ENCODE measurements at regions not wholly inside any gene's neighbourhood (a gene's known extent, or its start where the extent isn't known, plus 50 kb on each side); places are given as distances from the start of the nearest gene placed in this dataset.
"Not testable (repeated sequence)": the region's sequence is repeated elsewhere in the genome, so short reads cannot be mapped to it uniquely, and the experiment has no call there.

DNA sequence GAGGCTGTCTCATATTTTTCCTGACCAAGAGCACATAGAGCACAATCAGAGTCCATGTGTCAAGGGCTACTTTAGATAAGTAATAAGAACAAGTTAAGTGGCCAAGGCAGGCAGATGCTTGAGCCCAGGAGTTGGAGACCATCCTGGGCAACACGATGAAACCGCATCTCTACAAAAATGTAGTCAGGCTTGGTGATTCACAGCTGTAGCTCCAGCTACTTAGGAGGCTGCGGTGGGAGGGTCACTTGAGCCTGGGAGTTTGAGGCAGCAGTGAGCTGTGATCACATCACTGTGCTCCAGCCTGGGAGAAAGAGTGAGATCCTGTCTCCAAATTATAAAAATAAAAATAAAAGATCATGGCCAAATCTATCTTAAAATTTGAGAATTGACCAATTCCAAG lies 767.9 kb upstream of the CTNND2 start:
- Mint-ChIP-seq H3K27me3 (ENCODE audit: low read depth) (peaks cover 35% of the 10 kb centered on the region), H3K4me3 (no peak overlapping the region), H3K4me1 (no peaks in the 10 kb centered on the region), H3K27ac (no peak overlapping the region), H3K36me3 (ENCODE audit: low read depth) (no peaks in the 10 kb centered on the region), H3K9me3 (no peaks in the 10 kb centered on the region)
- TF ChIP-seq, protein P1, sequence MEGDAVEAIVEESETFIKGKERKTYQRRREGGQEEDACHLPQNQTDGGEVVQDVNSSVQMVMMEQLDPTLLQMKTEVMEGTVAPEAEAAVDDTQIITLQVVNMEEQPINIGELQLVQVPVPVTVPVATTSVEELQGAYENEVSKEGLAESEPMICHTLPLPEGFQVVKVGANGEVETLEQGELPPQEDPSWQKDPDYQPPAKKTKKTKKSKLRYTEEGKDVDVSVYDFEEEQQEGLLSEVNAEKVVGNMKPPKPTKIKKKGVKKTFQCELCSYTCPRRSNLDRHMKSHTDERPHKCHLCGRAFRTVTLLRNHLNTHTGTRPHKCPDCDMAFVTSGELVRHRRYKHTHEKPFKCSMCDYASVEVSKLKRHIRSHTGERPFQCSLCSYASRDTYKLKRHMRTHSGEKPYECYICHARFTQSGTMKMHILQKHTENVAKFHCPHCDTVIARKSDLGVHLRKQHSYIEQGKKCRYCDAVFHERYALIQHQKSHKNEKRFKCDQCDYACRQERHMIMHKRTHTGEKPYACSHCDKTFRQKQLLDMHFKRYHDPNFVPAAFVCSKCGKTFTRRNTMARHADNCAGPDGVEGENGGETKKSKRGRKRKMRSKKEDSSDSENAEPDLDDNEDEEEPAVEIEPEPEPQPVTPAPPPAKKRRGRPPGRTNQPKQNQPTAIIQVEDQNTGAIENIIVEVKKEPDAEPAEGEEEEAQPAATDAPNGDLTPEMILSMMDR (IDR thresholded peaks at IDR 0.05; ENCODE audit: unreplicated experiment in 3 of 3): no peak

DNA sequence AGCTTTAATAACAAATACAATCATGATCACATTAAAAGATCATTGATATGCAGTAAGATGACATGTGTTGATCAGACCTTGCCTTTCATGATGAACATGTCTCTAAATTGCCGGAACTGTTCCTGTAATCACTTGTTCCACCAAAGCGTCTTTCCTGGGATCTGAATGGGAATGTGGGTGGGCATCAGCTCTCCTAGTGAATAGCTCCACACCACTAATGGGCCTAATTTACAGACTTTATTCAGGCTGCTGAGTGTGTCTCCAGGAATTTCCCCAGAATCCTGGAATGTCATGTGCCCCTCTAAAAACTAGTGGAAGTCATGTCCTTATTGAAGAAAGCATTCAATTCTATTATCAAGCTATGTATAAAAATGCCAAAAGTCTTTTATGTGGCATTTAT lies 765.1 kb upstream of the CTNND2 start:
- Mint-ChIP-seq H3K36me3 (ENCODE audit: low read depth) (no peaks in the 10 kb centered on the region), H3K9me3 (no peaks in the 10 kb centered on the region), H3K27ac (no peak overlapping the region), H3K27me3 (ENCODE audit: low read depth) (peaks cover 63% of the 10 kb centered on the region), H3K4me3 (no peak overlapping the region), H3K4me1 (no peaks in the 10 kb centered on the region)
- TF ChIP-seq, protein P1 (IDR thresholded peaks at IDR 0.05; ENCODE audit: unreplicated experiment in 3 of 3): no peak

DNA sequence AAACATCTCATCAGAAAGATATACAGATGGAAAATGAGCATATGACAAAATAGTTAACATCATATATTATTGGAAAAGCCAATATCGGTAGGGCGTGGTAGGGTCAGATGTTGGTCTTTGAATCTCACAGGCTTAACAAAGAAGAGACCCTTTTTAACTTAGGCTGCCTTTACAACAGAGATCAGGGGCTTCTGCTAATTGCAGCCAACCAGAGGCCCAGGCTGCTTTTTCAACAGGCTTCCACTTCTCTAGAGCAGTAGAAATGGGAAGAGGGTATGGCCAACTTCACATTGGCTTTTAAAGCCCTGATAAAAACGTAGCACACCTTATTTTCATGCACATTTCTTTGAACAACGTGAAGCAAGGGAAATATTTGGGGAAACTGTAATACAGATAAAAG lies 764.3 kb upstream of the CTNND2 start:
- peaks cover 67% of the 10 kb centered on the region for H3K27me3 Mint-ChIP-seq (ENCODE audit: low read depth)
- no peaks in the 10 kb centered on the region for H3K4me1 Mint-ChIP-seq
- no peaks in the 10 kb centered on the region for H3K36me3 Mint-ChIP-seq (ENCODE audit: low read depth)
- no peaks in the 10 kb centered on the region for H3K9me3 Mint-ChIP-seq
- H3K4me3 Mint-ChIP-seq: no peak overlapping the region
- TF ChIP-seq, protein P1 (IDR thresholded peaks at IDR 0.05; ENCODE audit: unreplicated experiment in 3 of 3): no peak
- no peak overlapping the region for H3K27ac Mint-ChIP-seq

DNA sequence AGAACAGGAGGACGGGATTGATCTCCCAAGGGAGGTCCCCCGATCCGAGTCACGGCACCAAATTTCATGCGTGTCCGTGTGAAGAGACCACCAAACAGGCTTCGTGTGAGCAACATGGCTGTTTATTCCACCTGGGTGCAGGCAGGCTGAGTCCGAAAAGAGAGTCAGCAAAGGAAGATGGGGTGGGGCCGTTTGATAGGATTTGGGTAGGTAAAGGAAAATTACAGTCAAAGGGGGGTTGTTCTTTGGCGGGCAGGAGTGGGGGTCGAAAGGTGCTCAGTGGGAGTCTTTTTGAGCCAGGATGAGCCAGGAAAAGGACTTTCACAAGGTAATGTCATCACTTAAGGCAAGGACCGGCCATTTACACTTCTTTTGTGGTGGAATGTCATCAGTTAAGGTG lies 763.6 kb upstream of the CTNND2 start:
- peaks cover 67% of the 10 kb centered on the region for H3K27me3 Mint-ChIP-seq (ENCODE audit: low read depth)
- not testable (repeated sequence) for H3K4me1 Mint-ChIP-seq; H3K36me3 Mint-ChIP-seq (ENCODE audit: low read depth); H3K27ac Mint-ChIP-seq; H3K9me3 Mint-ChIP-seq; H3K4me3 Mint-ChIP-seq

DNA sequence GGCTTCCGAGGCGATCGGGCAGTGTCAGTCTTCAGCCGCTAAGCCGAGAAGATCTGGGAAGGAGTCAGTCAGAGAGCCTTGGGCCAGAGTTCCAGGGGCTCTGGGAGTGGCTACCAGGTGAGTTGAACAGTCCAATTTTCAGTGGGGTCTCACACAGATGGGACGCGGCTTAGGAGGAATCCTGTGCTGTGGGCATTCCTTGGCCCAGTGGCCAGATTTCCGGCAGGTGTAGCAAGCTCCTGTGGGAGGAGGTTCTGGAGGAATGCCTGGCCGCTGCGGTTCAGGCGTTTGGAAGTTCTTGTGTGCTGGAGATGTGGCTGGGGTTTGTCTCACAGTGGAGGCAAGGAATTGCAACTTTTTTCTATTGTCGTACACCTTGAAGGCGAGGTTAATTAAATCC lies 761.5 kb upstream of the CTNND2 start:
- not testable (repeated sequence) for H3K36me3 Mint-ChIP-seq (ENCODE audit: low read depth); H3K9me3 Mint-ChIP-seq; H3K4me1 Mint-ChIP-seq; H3K27ac Mint-ChIP-seq; H3K4me3 Mint-ChIP-seq
- H3K27me3 Mint-ChIP-seq (ENCODE audit: low read depth): peaks cover 59% of the 10 kb centered on the region

DNA sequence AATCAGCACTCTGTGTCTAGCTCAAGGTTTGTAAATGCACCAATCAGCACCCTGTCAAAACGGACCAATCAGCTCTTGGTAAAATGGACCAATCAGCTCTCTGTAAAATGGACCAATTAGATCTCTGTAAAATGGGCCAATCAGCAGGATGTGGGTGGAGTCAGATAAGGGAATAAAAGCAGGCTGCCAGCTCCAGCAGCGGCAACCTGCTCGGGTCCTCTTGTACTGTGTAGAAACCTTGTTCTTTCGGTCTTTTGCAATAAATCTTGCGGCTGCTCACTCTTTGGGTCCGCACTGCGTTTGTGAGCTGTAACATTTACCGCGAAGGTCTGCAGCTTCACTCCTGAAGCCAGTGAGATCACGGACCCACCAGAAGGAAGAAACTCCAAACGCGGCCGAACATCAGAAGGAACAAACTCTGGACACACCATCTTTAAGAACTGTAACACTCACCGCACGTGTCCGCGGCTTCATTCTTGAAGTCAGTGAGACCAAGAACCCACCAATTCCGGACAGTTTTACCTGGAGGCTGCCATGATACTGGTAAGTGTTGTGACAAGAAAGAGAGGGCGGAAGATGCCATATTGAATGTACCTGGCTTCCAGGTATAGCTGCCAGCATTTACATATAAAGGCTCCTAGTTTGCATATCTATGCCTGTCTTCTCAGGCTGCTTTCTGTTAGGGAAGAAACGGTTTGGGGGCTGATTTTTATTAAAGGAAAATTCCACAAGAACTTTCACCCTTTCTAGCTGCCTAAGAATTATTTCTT lies 758.5 kb upstream of the CTNND2 start:
- H3K27ac Mint-ChIP-seq: no peak overlapping the region
- TF ChIP-seq, protein P1 (IDR thresholded peaks at IDR 0.05; ENCODE audit: unreplicated experiment in 3 of 3): no peak
- H3K36me3 Mint-ChIP-seq (ENCODE audit: low read depth): no peaks in the 10 kb centered on the region
- H3K4me3 Mint-ChIP-seq: no peak overlapping the region
- peaks cover 3% of the 10 kb centered on the region for H3K9me3 Mint-ChIP-seq
- H3K4me1 Mint-ChIP-seq: no peaks in the 10 kb centered on the region
- peaks cover 39% of the 10 kb centered on the region for H3K27me3 Mint-ChIP-seq (ENCODE audit: low read depth)

DNA sequence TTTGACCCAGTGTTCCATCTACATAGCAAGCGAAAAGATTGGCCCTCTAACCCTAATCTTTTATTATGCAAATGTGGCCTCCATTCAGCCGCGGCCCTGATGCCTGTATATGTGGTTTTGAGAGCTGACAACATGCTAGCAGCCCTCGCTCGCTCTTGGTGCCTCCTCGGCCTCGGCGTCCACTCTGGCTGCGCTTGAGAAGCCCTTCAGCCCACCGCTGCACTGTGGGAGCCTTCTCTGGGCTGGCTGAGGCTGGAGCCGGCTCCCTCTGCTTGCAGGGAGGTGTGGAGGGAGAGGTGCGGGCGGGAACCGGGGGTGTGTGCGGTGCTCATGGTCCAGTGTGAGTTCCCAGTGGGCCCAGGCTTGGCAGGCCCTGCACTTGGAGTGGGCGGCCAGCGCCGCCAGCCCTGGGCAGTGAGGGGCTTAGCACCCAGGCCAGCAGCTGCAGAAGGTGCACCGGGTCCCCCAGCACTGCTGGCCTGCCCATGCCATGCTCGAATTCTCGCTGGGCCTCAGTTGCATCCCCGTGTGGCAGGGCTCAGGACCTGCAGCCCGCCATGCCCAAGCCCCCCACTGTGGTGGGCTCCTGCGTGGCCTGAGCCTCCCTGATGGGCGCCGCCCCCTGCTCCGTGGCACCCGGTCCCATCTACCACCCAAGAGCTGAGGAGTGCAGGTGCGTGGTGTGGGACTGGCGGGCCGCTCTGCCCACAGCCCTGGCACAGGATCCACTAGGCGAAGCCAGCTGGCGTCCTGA lies 757.5 kb upstream of the CTNND2 start:
- Mint-ChIP-seq H3K4me1 (no peaks in the 10 kb centered on the region), H3K9me3 (peaks cover 3% of the 10 kb centered on the region), H3K4me3 (no peak overlapping the region), H3K27me3 (ENCODE audit: low read depth) (peaks cover 29% of the 10 kb centered on the region), H3K36me3 (ENCODE audit: low read depth) (no peaks in the 10 kb centered on the region), H3K27ac (no peak overlapping the region)
- TF ChIP-seq, protein P1 (IDR thresholded peaks at IDR 0.05; ENCODE audit: unreplicated experiment in 3 of 3): no peak

DNA sequence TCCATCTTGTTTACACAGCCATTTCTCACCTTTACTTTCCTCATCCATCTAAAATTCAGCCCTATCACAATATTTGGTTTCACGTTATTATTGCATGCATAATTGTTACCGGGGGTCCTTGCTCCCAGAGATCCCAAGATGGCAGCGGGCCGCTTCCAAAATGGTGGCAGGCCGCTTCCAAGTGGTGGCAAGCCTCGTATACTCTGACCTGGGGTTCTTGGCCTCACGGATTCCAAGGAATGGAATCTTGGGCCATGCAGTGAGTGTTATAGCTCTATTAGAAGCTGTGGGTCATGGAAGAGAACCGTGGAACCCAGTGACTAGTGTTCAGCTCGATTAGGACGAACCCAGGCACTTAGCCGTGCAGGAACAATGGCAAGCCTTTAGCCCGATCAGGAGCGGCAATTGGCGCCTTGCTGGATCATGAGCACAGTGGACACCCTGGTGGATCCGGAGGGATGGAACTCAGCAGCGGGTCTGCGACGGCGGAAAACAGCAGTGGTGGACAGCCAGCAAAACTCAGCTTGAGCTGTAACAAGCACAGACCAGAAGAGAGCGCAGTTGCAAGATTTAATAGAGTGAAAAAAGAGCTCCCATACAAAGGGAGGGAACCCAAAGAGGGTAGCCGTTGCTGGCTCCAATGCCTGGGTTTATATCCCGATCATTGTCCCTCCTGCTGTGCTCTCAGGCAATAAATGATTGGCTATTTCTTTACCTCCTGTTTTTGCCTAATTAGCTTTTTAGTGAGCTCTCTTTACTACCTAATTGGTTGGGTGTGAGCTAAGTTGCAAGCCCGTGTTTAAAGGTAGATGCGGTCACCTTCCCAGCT lies 756.2 kb upstream of the CTNND2 start:
- not testable (repeated sequence) for H3K4me1 Mint-ChIP-seq; H3K9me3 Mint-ChIP-seq; H3K4me3 Mint-ChIP-seq; H3K36me3 Mint-ChIP-seq (ENCODE audit: low read depth); H3K27ac Mint-ChIP-seq
- H3K27me3 Mint-ChIP-seq (ENCODE audit: low read depth): peaks cover 16% of the 10 kb centered on the region

All from nephron (organoid).